DND-41 (cell line): ENCODE measurements at regions not wholly inside any gene's neighbourhood (a gene's known extent, or its start where the extent isn't known, plus 50 kb on each side); places are given as distances from the start of the nearest gene placed in this dataset.

Source experiments
- EZH2 ChIP-seq: IDR thresholded peaks from 3 replicates; pipeline ENCODE4 v1.6.1; 2012; ENCODE audit warnings: borderline replicate concordance, low read depth, mild to moderate bottlenecking, moderate library complexity, low read length, inconsistent platforms; ENCODE audit not compliant: severe bottlenecking
- TF ChIP-seq, protein P1 (sequence below): IDR thresholded peaks from 2 replicates; pipeline ENCODE4 v1.5.1; 2012; ENCODE audit warnings: borderline replicate concordance, low read length, moderate library complexity, mild to moderate bottlenecking; ENCODE audit not compliant: poor library complexity, severe bottlenecking; ENCODE audit errors: extremely low read depth

GRCh38 chr6:164168595-164168994 lies 754.1 kb downstream of the QKI start:
- TF ChIP-seq EZH2 = no peak
- TF ChIP-seq, protein P1, sequence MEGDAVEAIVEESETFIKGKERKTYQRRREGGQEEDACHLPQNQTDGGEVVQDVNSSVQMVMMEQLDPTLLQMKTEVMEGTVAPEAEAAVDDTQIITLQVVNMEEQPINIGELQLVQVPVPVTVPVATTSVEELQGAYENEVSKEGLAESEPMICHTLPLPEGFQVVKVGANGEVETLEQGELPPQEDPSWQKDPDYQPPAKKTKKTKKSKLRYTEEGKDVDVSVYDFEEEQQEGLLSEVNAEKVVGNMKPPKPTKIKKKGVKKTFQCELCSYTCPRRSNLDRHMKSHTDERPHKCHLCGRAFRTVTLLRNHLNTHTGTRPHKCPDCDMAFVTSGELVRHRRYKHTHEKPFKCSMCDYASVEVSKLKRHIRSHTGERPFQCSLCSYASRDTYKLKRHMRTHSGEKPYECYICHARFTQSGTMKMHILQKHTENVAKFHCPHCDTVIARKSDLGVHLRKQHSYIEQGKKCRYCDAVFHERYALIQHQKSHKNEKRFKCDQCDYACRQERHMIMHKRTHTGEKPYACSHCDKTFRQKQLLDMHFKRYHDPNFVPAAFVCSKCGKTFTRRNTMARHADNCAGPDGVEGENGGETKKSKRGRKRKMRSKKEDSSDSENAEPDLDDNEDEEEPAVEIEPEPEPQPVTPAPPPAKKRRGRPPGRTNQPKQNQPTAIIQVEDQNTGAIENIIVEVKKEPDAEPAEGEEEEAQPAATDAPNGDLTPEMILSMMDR = no peak
